ENCODE measurements at regions not wholly inside any gene's neighbourhood (a gene's known extent, or its start where the extent isn't known, plus 50 kb on each side); places are given as distances from the start of the nearest gene placed in this dataset.
A peak's percentile ranks its signal among the peaks of the same experiment; 100 is the strongest.

DNA sequence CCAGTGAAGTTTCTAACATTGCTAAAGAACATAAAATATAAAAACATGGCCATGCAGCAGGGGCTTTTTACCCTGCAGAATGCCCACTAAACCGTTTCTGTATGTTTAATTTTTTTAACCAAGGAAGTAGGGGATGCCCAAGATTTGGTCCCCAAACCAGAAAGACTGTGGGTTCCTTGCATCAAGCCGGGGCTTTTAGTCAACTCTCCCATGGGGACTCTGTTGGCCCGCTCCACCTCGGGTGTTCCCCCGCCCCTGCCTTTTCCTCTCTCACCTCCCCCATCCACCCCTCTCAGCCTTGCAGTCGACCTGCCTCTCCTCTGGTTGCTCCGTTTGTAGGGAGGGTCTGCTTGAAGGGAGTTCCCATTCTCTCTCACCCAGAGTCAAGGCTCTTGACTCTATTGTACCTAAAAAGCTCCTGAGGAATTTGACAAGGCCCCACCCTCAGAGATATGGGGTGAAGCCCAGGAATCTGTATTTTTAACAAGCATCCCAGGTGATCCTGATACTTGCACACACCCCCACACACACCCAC, 117.5 kb downstream of the TOMM20 start:
- peak; percentile 76 for DNase-seq (ENCODE audit: low read depth)
- no peak overlapping the region for H3K4me3 ChIP-seq (ENCODE audit: low read depth, low read length)
- TF ChIP-seq CTCF (IDR thresholded peaks at IDR 0.05; ENCODE audit: low read depth, low read length, missing control alignments): no peak

DNA sequence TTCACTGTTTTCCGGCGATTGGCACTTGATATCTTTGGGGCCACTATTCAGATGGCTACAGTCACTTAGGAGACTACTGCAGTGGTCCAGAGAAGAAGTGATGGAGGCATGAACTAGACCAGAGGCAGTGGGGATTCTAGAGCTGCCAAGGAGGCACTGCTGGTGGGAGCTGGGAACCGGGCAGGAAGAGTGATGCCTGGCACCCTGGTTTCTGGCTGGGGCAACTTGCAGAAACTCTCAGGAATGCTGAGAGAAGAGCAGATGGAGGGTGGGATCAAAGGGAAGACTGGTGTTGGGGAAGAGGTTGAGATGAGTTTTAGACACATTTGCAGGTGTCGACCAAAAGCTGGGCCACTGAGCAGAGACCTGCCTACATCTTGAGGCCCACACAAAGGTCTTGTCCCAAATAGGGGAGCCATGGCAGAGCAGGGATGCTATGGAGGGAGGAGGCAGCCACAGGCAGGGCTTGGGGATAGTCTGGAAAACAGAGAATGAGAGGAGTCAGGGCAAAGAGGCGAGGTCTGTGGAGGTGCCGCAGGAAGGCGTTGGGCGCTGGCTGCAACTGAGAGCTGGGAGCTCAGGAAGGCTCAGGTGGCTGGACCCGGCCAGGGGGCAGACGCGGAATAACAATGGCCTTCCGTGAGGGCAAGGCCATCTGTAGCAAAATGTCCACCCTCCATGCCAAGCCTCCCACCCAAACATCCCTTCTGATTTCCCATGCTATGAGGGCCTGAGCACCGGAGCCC, 118.9 kb downstream of the TOMM20 start:
- H3K4me3 ChIP-seq (ENCODE audit: low read depth, low read length): no peak overlapping the region
- TF ChIP-seq CTCF (IDR thresholded peaks at IDR 0.05; ENCODE audit: low read depth, low read length, missing control alignments): no peak
- DNase-seq (ENCODE audit: low read depth): no peak

- no peak for TF ChIP-seq CTCF (IDR thresholded peaks at IDR 0.05; ENCODE audit: low read depth, low read length, missing control alignments)
- DNase-seq (ENCODE audit: low read depth): peak; percentile 67
- no peak overlapping the region for H3K4me3 ChIP-seq (ENCODE audit: low read depth, low read length)
Measured at GRCh38 chr1:235009074-235009473, 119.6 kb downstream of the TOMM20 start.

DNA sequence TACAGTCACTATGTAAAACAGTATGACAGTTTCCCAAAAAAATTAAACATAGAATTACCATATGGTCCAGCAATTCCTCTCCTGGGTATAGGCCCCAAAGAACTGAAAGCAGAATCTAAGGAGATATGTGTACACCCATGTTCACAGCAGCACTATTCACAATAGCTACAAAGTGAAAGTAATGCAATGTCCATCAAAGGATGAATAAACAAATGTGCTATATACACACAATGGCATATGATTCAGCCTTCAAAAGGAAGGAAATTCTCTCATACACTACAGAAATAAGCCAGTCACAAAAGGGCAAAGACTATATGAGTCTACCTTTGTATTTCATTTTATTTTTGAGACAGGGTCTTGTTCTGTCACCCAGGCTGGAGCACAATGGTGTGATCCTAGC, 120.4 kb downstream of the TOMM20 start:
- DNase-seq (ENCODE audit: low read depth): no peak
- TF ChIP-seq CTCF (IDR thresholded peaks at IDR 0.05; ENCODE audit: low read depth, low read length, missing control alignments): no peak
- H3K4me3 ChIP-seq (ENCODE audit: low read depth, low read length): no peak overlapping the region

- no peak overlapping the region for H3K4me3 ChIP-seq (ENCODE audit: low read depth, low read length)
- no peak for DNase-seq (ENCODE audit: low read depth)
- TF ChIP-seq CTCF (IDR thresholded peaks at IDR 0.05; ENCODE audit: low read depth, low read length, missing control alignments): no peak
Measured at GRCh38 chr1:235006816-235007215, 121.8 kb downstream of the TOMM20 start.

- DNase-seq (ENCODE audit: low read depth): no peak
- no peak for TF ChIP-seq CTCF (IDR thresholded peaks at IDR 0.05; ENCODE audit: low read depth, low read length, missing control alignments)
- H3K4me3 ChIP-seq (ENCODE audit: low read depth, low read length): no peak overlapping the region
Measured at GRCh38 chr1:235006132-235006721, 122.4 kb downstream of the TOMM20 start.

Data from GM12864 (cell line).